ENCODE measurements at regions not wholly inside any gene's neighbourhood (a gene's known extent, or its start where the extent isn't known, plus 50 kb on each side); places are given as distances from the start of the nearest gene placed in this dataset.

GRCh38 chr3:118742760-118743159, 291.9 kb downstream of the IGSF11 start:
- H3K18ac ChIP-seq (ENCODE audit: low read length), result no peak overlapping the region
- no peaks in the 10 kb centered on the region for H3K79me1 ChIP-seq (ENCODE audit: low read depth, low read length)
- no peak overlapping the region for H3K23ac ChIP-seq (ENCODE audit: low read depth, low read length, poor library complexity)
- no peaks in the 10 kb centered on the region for H3K36me3 ChIP-seq (replicated peaks in 1 of 2; ENCODE audit: control insufficient read depth in 2 of 2, insufficient read depth in 2 of 2, low read length in 2 of 2)
- H2BK15ac ChIP-seq (ENCODE audit: low read length), result no peak overlapping the region
- H3K14ac ChIP-seq (ENCODE audit: low read length), result no peak overlapping the region
- no peaks in the 10 kb centered on the region for H3K27me3 ChIP-seq (ENCODE audit: control insufficient read depth in 3 of 3, insufficient read depth in 3 of 3, low read depth in 1 of 3, low read length in 3 of 3)
- no peak overlapping the region for H3K4me2 ChIP-seq (ENCODE audit: insufficient read depth, low read length, poor library complexity, severe bottlenecking)
- no peak overlapping the region for H2AFZ ChIP-seq (ENCODE audit: low read length)
- peaks cover 0 to 2% of the 10 kb centered on the region in 2 donors for H3K9me3 ChIP-seq (replicated peaks in 1 of 2; ENCODE audit: control insufficient read depth in 2 of 2, insufficient read depth in 1 of 2, low read depth in 1 of 2, low read length in 2 of 2)
- H2BK5ac ChIP-seq (ENCODE audit: low read length), result no peak overlapping the region
- no peak for DNase-seq (ENCODE audit: low spot score)
- no peak overlapping the region for H2BK120ac ChIP-seq (ENCODE audit: low read depth, low read length)
- H3K4me3 ChIP-seq (ENCODE audit: low read length in 2 of 2), result no peak overlapping the region
- no peak overlapping the region for H4K91ac ChIP-seq (ENCODE audit: low read depth, low read length, poor library complexity)
- H3K27ac ChIP-seq (replicated peaks; ENCODE audit: low read length), result no peak overlapping the region
- H3K4ac ChIP-seq (ENCODE audit: low read length), result no peak overlapping the region
- no peak overlapping the region for H4K8ac ChIP-seq (ENCODE audit: low read depth, low read length)
- H2BK12ac ChIP-seq (ENCODE audit: low read length), result no peak overlapping the region
- H2AK5ac ChIP-seq (ENCODE audit: low read depth, low read length), result no peak overlapping the region
- H3K9ac ChIP-seq (ENCODE audit: low read depth, low read length, poor library complexity), result no peak overlapping the region
- H3K4me1 ChIP-seq (ENCODE audit: control insufficient read depth in 2 of 2, insufficient read depth in 1 of 2, low read depth in 1 of 2, low read length in 2 of 2), result no peaks in the 10 kb centered on the region
- WGBS, 2 donors (ENCODE audit: extremely low coverage in 2 of 2, insufficient read length in 2 of 2, insufficient replicate concordance in 1 of 2), result no CpG with 5 or more reads among the region's 2 CpGs

- Histone ChIP-seq H3K36me3 (replicated peaks in 1 of 2; ENCODE audit: control insufficient read depth in 2 of 2, insufficient read depth in 2 of 2, low read length in 2 of 2) (no peaks in the 10 kb centered on the region), H3K79me1 (ENCODE audit: low read depth, low read length) (no peaks in the 10 kb centered on the region)
- WGBS, 2 donors (ENCODE audit: extremely low coverage in 2 of 2, insufficient read length in 2 of 2, insufficient replicate concordance in 1 of 2), result no CpG with 5 or more reads among the region's 2 CpGs
Measured at GRCh38 chr3:118744186-118744585, 290.5 kb downstream of the IGSF11 start.

GRCh38 chr3:118754406-118755252, 280.0 kb downstream of the IGSF11 start:
- Histone ChIP-seq H3K36me3 (replicated peaks in 1 of 2; ENCODE audit: control insufficient read depth in 2 of 2, insufficient read depth in 2 of 2, low read length in 2 of 2) (no peaks in the 10 kb centered on the region), H3K4me1 (ENCODE audit: control insufficient read depth in 2 of 2, insufficient read depth in 1 of 2, low read depth in 1 of 2, low read length in 2 of 2) (no peaks in the 10 kb centered on the region), H2AK5ac (ENCODE audit: low read depth, low read length) (no peak overlapping the region), H4K8ac (ENCODE audit: low read depth, low read length) (no peak overlapping the region), H3K18ac (ENCODE audit: low read length) (no peak overlapping the region), H3K79me1 (ENCODE audit: low read depth, low read length) (no peaks in the 10 kb centered on the region), H4K91ac (ENCODE audit: low read depth, low read length, poor library complexity) (no peak overlapping the region), H3K27me3 (ENCODE audit: control insufficient read depth in 3 of 3, insufficient read depth in 3 of 3, low read depth in 1 of 3, low read length in 3 of 3) (no peaks in the 10 kb centered on the region), H2BK15ac (ENCODE audit: low read length) (no peak overlapping the region), H3K4me3 (ENCODE audit: low read length in 2 of 2) (no peak overlapping the region), H2BK12ac (ENCODE audit: low read length) (no peak overlapping the region), H3K9me3 (replicated peaks in 1 of 2; ENCODE audit: control insufficient read depth in 2 of 2, insufficient read depth in 1 of 2, low read depth in 1 of 2, low read length in 2 of 2) (no peaks in the 10 kb centered on the region), H2BK5ac (ENCODE audit: low read length) (no peak overlapping the region), H3K4ac (ENCODE audit: low read length) (no peak overlapping the region), H3K4me2 (ENCODE audit: insufficient read depth, low read length, poor library complexity, severe bottlenecking) (no peak overlapping the region), H3K27ac (replicated peaks; ENCODE audit: low read length) (no peak overlapping the region), H3K23ac (ENCODE audit: low read depth, low read length, poor library complexity) (no peak overlapping the region), H2AFZ (ENCODE audit: low read length) (no peak overlapping the region), H3K9ac (ENCODE audit: low read depth, low read length, poor library complexity) (no peak overlapping the region), H2BK120ac (ENCODE audit: low read depth, low read length) (no peak overlapping the region), H3K14ac (ENCODE audit: low read length) (no peak overlapping the region)
- 100% methylated on average over 2 of the region's 7 CpGs for WGBS, 2 donors (ENCODE audit: extremely low coverage in 2 of 2, insufficient read length in 2 of 2, insufficient replicate concordance in 1 of 2)
- no peak for DNase-seq (ENCODE audit: low spot score)

More at GRCh38 chr3:118744186-118744585, 290.5 kb downstream of the IGSF11 start:
- Histone ChIP-seq H3K4me3 (ENCODE audit: low read length in 2 of 2) (no peak overlapping the region), H3K4me2 (ENCODE audit: insufficient read depth, low read length, poor library complexity, severe bottlenecking) (no peak overlapping the region), H2BK15ac (ENCODE audit: low read length) (no peak overlapping the region), H3K18ac (ENCODE audit: low read length) (no peak overlapping the region), H3K14ac (ENCODE audit: low read length) (no peak overlapping the region), H2AFZ (ENCODE audit: low read length) (no peak overlapping the region), H3K4me1 (ENCODE audit: control insufficient read depth in 2 of 2, insufficient read depth in 1 of 2, low read depth in 1 of 2, low read length in 2 of 2) (no peaks in the 10 kb centered on the region), H4K91ac (ENCODE audit: low read depth, low read length, poor library complexity) (no peak overlapping the region), H3K27ac (replicated peaks; ENCODE audit: low read length) (no peak overlapping the region), H2BK12ac (ENCODE audit: low read length) (no peak overlapping the region), H2BK120ac (ENCODE audit: low read depth, low read length) (no peak overlapping the region), H3K9ac (ENCODE audit: low read depth, low read length, poor library complexity) (no peak overlapping the region), H3K27me3 (ENCODE audit: control insufficient read depth in 3 of 3, insufficient read depth in 3 of 3, low read depth in 1 of 3, low read length in 3 of 3) (no peaks in the 10 kb centered on the region), H3K4ac (ENCODE audit: low read length) (no peak overlapping the region), H2BK5ac (ENCODE audit: low read length) (no peak overlapping the region), H3K9me3 (replicated peaks in 1 of 2; ENCODE audit: control insufficient read depth in 2 of 2, insufficient read depth in 1 of 2, low read depth in 1 of 2, low read length in 2 of 2) (peaks cover 0 to 2% of the 10 kb centered on the region in 2 donors), H2AK5ac (ENCODE audit: low read depth, low read length) (no peak overlapping the region), H4K8ac (ENCODE audit: low read depth, low read length) (no peak overlapping the region), H3K23ac (ENCODE audit: low read depth, low read length, poor library complexity) (no peak overlapping the region)
- no peak for DNase-seq (ENCODE audit: low spot score)

GRCh38 chr3:118755253-118755801, 279.3 kb downstream of the IGSF11 start:
- Histone ChIP-seq H3K4me3 (ENCODE audit: low read length in 2 of 2) (no peak overlapping the region), H3K14ac (ENCODE audit: low read length) (no peak overlapping the region), H3K79me1 (ENCODE audit: low read depth, low read length) (no peaks in the 10 kb centered on the region), H3K23ac (ENCODE audit: low read depth, low read length, poor library complexity) (no peak overlapping the region), H3K4me1 (ENCODE audit: control insufficient read depth in 2 of 2, insufficient read depth in 1 of 2, low read depth in 1 of 2, low read length in 2 of 2) (no peaks in the 10 kb centered on the region), H4K91ac (ENCODE audit: low read depth, low read length, poor library complexity) (no peak overlapping the region), H3K4ac (ENCODE audit: low read length) (no peak overlapping the region), H2BK5ac (ENCODE audit: low read length) (no peak overlapping the region), H3K27me3 (ENCODE audit: control insufficient read depth in 3 of 3, insufficient read depth in 3 of 3, low read depth in 1 of 3, low read length in 3 of 3) (no peaks in the 10 kb centered on the region), H3K36me3 (replicated peaks in 1 of 2; ENCODE audit: control insufficient read depth in 2 of 2, insufficient read depth in 2 of 2, low read length in 2 of 2) (no peaks in the 10 kb centered on the region), H3K9me3 (replicated peaks in 1 of 2; ENCODE audit: control insufficient read depth in 2 of 2, insufficient read depth in 1 of 2, low read depth in 1 of 2, low read length in 2 of 2) (no peaks in the 10 kb centered on the region), H4K8ac (ENCODE audit: low read depth, low read length) (no peak overlapping the region), H3K9ac (ENCODE audit: low read depth, low read length, poor library complexity) (no peak overlapping the region), H2AFZ (ENCODE audit: low read length) (no peak overlapping the region), H2BK15ac (ENCODE audit: low read length) (no peak overlapping the region), H3K18ac (ENCODE audit: low read length) (no peak overlapping the region), H2BK12ac (ENCODE audit: low read length) (no peak overlapping the region), H3K27ac (replicated peaks; ENCODE audit: low read length) (no peak overlapping the region), H2AK5ac (ENCODE audit: low read depth, low read length) (no peak overlapping the region), H3K4me2 (ENCODE audit: insufficient read depth, low read length, poor library complexity, severe bottlenecking) (no peak overlapping the region), H2BK120ac (ENCODE audit: low read depth, low read length) (no peak overlapping the region)
- WGBS, 2 donors (ENCODE audit: extremely low coverage in 2 of 2, insufficient read length in 2 of 2, insufficient replicate concordance in 1 of 2), result no CpG with 5 or more reads among the region's 3 CpGs
- no peak for DNase-seq (ENCODE audit: low spot score)

Data from neuronal stem cell (in vitro differentiated cells).